ENCODE measurements at regions not wholly inside any gene's neighbourhood (a gene's known extent, or its start where the extent isn't known, plus 50 kb on each side); places are given as distances from the start of the nearest gene placed in this dataset.

DNA sequence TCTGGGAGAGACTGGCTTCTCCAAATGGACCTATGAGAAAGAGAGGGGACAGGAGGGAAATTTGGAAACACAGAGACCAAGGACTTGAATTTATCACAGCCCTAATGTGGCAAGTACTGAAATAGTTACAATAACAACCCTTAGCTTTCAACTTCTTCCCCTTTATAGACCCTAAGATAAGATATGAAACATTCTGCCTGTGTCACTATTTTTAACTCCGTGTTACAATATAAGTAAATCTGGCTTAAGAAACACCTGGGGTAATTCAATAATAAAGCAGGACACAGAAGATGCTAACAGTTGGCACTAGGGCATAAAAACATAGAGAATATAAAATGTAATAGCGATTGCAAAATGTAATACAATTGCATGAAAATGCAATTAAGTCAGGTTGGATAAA, 216.4 kb downstream of the NOVA1 start:
- Histone ChIP-seq H3K27ac (ENCODE audit: low read depth, low read length) (no peak overlapping the region), H3K9me3 (ENCODE audit: control insufficient read depth in 2 of 3, low read length in 3 of 3) (no peaks in the 10 kb centered on the region), H3K4me1 (ENCODE audit: control insufficient read depth in 2 of 2, insufficient read depth in 2 of 2, low read length in 2 of 2) (no peaks in the 10 kb centered on the region), H3K27me3 (ENCODE audit: control insufficient read depth in 2 of 2, insufficient read depth in 2 of 2, low read length in 2 of 2) (no peaks in the 10 kb centered on the region), H3K36me3 (ENCODE audit: control insufficient read depth in 2 of 3, insufficient read depth in 3 of 3, low read length in 3 of 3) (no peaks in the 10 kb centered on the region), H3K4me3 (ENCODE audit: low read length) (no peak overlapping the region)
- CTCF ChIA-PET, result no interaction called here
- Mint-ChIP-seq H3K4me3 (no peak overlapping the region), H3K4me1 (no peaks in the 10 kb centered on the region), H3K27me3 (no peaks in the 10 kb centered on the region), H3K36me3 (no peaks in the 10 kb centered on the region), H3K27ac (no peak overlapping the region), H3K9me3 (peaks cover 1 to 26% (median 12%) of the 10 kb centered on the region in 11 donors)
- intact Hi-C loops (cut with micrococcal nuclease), result no loop called here
- POLR2A ChIA-PET, result no interaction called here
- DNase-seq (no peak), ATAC-seq (no peak)

GRCh38 chr14:26380637-26381036, 217.2 kb downstream of the NOVA1 start:
- no peak for ATAC-seq
- no peak for DNase-seq
- Histone ChIP-seq H3K27ac (ENCODE audit: low read depth, low read length) (no peak overlapping the region), H3K36me3 (ENCODE audit: control insufficient read depth in 2 of 3, insufficient read depth in 3 of 3, low read length in 3 of 3) (no peaks in the 10 kb centered on the region), H3K27me3 (ENCODE audit: control insufficient read depth in 2 of 2, insufficient read depth in 2 of 2, low read length in 2 of 2) (no peaks in the 10 kb centered on the region), H3K4me1 (ENCODE audit: control insufficient read depth in 2 of 2, insufficient read depth in 2 of 2, low read length in 2 of 2) (no peaks in the 10 kb centered on the region), H3K9me3 (ENCODE audit: control insufficient read depth in 2 of 3, low read length in 3 of 3) (no peaks in the 10 kb centered on the region), H3K4me3 (ENCODE audit: low read length) (no peak overlapping the region)
- no peak overlapping the region for H3K4me3 Mint-ChIP-seq
- POLR2A ChIA-PET, result no interaction called here
- peaks cover 2 to 34% (median 15%) of the 10 kb centered on the region in 11 donors for H3K9me3 Mint-ChIP-seq
- no peak overlapping the region for H3K27ac Mint-ChIP-seq
- intact Hi-C loops (cut with micrococcal nuclease), result no loop called here
- H3K4me1 Mint-ChIP-seq, result no peaks in the 10 kb centered on the region
- no peaks in the 10 kb centered on the region for H3K36me3 Mint-ChIP-seq
- H3K27me3 Mint-ChIP-seq, result no peaks in the 10 kb centered on the region
- CTCF ChIA-PET, result no interaction called here

DNA sequence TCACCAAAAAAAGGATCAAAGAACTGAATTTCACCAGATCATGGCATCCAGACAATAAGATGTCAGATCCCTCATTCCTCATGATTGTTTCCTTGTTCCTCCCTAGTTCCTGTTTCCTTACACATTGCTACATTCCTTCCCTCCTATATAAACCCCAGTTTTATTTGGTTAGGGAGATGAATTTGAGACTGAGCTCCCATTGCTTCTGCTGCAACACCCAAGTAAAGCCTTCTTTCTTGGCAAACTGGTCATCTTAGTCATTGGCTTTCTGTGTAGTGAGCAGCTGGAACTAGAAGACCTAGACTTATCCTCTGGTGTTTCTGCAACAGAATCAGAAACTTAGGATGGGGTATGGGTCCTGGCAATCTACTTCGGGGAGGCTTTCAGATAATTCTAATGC, 217.9 kb downstream of the NOVA1 start:
- Mint-ChIP-seq H3K27ac (no peak overlapping the region), H3K4me3 (no peak overlapping the region), H3K9me3 (peaks cover 3 to 35% (median 17%) of the 10 kb centered on the region in 11 donors), H3K4me1 (no peaks in the 10 kb centered on the region), H3K36me3 (no peaks in the 10 kb centered on the region), H3K27me3 (no peaks in the 10 kb centered on the region)
- H3K27me3 ChIP-seq (ENCODE audit: control insufficient read depth in 2 of 2, insufficient read depth in 2 of 2, low read length in 2 of 2), result no peaks in the 10 kb centered on the region
- H3K4me3 ChIP-seq (ENCODE audit: low read length), result no peak overlapping the region
- H3K9me3 ChIP-seq (ENCODE audit: control insufficient read depth in 2 of 3, low read length in 3 of 3), result no peaks in the 10 kb centered on the region
- H3K36me3 ChIP-seq (ENCODE audit: control insufficient read depth in 2 of 3, insufficient read depth in 3 of 3, low read length in 3 of 3), result no peaks in the 10 kb centered on the region
- ChIA-PET POLR2A (no interaction called here), CTCF (no interaction called here)
- intact Hi-C loops (cut with micrococcal nuclease), result no loop called here
- ATAC-seq (no peak), DNase-seq (no peak)
- H3K27ac ChIP-seq (ENCODE audit: low read depth, low read length), result no peak overlapping the region
- no peaks in the 10 kb centered on the region for H3K4me1 ChIP-seq (ENCODE audit: control insufficient read depth in 2 of 2, insufficient read depth in 2 of 2, low read length in 2 of 2)

- Mint-ChIP-seq H3K9me3 (peaks cover 5 to 29% (median 21%) of the 10 kb centered on the region in 11 donors), H3K4me3 (no peak overlapping the region), H3K27ac (no peak overlapping the region), H3K36me3 (no peaks in the 10 kb centered on the region), H3K4me1 (no peaks in the 10 kb centered on the region), H3K27me3 (no peaks in the 10 kb centered on the region)
- ATAC-seq (no peak), DNase-seq (no peak)
- ChIA-PET CTCF (no interaction called here), POLR2A (no interaction called here)
- H3K4me1 ChIP-seq (ENCODE audit: control insufficient read depth in 2 of 2, insufficient read depth in 2 of 2, low read length in 2 of 2), result no peaks in the 10 kb centered on the region
- intact Hi-C loops (cut with micrococcal nuclease), result no loop called here
- no peaks in the 10 kb centered on the region for H3K27me3 ChIP-seq (ENCODE audit: control insufficient read depth in 2 of 2, insufficient read depth in 2 of 2, low read length in 2 of 2)
- no peak overlapping the region for H3K4me3 ChIP-seq (ENCODE audit: low read length)
- H3K36me3 ChIP-seq (ENCODE audit: control insufficient read depth in 2 of 3, insufficient read depth in 3 of 3, low read length in 3 of 3), result no peaks in the 10 kb centered on the region
- H3K27ac ChIP-seq (ENCODE audit: low read depth, low read length), result no peak overlapping the region
- no peaks in the 10 kb centered on the region for H3K9me3 ChIP-seq (ENCODE audit: control insufficient read depth in 2 of 3, low read length in 3 of 3)
Measured at GRCh38 chr14:26377150-26377549, 220.7 kb downstream of the NOVA1 start.

GRCh38 chr14:26370115-26370514, 227.7 kb downstream of the NOVA1 start:
- POLR2A ChIA-PET, result no interaction called here
- ATAC-seq (no peak), DNase-seq (no peak)
- intact Hi-C loops (cut with micrococcal nuclease), result no loop called here
- H3K27me3 ChIP-seq (ENCODE audit: control insufficient read depth in 2 of 2, insufficient read depth in 2 of 2, low read length in 2 of 2), result no peaks in the 10 kb centered on the region
- no peaks in the 10 kb centered on the region for H3K36me3 Mint-ChIP-seq
- H3K27ac Mint-ChIP-seq, result no peak overlapping the region
- no peaks in the 10 kb centered on the region for H3K27me3 Mint-ChIP-seq
- H3K4me1 ChIP-seq (ENCODE audit: control insufficient read depth in 2 of 2, insufficient read depth in 2 of 2, low read length in 2 of 2), result no peaks in the 10 kb centered on the region
- peaks cover 2 to 32% (median 14%) of the 10 kb centered on the region in 11 donors for H3K9me3 Mint-ChIP-seq
- H3K4me3 ChIP-seq (ENCODE audit: low read length), result no peak overlapping the region
- CTCF ChIA-PET, result interaction anchor here (0.5 kb wide), 1 partner anchor 428 kb away, joined by 3 read pairs; no protein-coding TSS in a partner anchor
- no peak overlapping the region for H3K4me3 Mint-ChIP-seq
- H3K36me3 ChIP-seq (ENCODE audit: control insufficient read depth in 2 of 3, insufficient read depth in 3 of 3, low read length in 3 of 3), result no peaks in the 10 kb centered on the region
- H3K9me3 ChIP-seq (ENCODE audit: control insufficient read depth in 2 of 3, low read length in 3 of 3), result no peaks in the 10 kb centered on the region
- H3K4me1 Mint-ChIP-seq, result no peaks in the 10 kb centered on the region
- H3K27ac ChIP-seq (ENCODE audit: low read depth, low read length), result no peak overlapping the region

DNA sequence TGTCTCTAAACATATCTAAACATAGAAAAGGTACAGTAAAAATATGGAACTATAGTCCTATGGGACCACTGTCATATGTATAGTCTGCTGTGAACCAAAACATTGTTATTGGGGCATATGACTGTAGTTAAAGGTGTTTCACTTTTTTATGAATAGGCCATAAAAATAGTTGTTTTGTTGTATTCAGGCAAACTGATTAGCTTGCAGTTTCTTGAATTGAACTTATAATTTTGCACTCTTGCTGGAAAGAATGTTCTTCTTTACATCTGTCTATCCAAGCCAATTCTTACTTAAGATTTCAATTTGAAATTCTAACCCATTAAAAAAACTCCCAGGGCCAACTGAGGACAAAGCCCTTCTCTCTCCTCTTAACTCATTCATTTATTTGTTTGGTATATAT, 234.1 kb downstream of the NOVA1 start:
- Histone ChIP-seq H3K9me3 (ENCODE audit: control insufficient read depth in 2 of 3, low read length in 3 of 3) (no peaks in the 10 kb centered on the region), H3K4me1 (ENCODE audit: control insufficient read depth in 2 of 2, insufficient read depth in 2 of 2, low read length in 2 of 2) (no peaks in the 10 kb centered on the region), H3K4me3 (ENCODE audit: low read length) (no peak overlapping the region), H3K36me3 (ENCODE audit: control insufficient read depth in 2 of 3, insufficient read depth in 3 of 3, low read length in 3 of 3) (no peaks in the 10 kb centered on the region), H3K27me3 (ENCODE audit: control insufficient read depth in 2 of 2, insufficient read depth in 2 of 2, low read length in 2 of 2) (no peaks in the 10 kb centered on the region), H3K27ac (ENCODE audit: low read depth, low read length) (no peak overlapping the region)
- Mint-ChIP-seq H3K27ac (no peak overlapping the region), H3K4me1 (no peaks in the 10 kb centered on the region), H3K36me3 (no peaks in the 10 kb centered on the region), H3K9me3 (peaks cover 0 to 23% (median 4%) of the 10 kb centered on the region in 11 donors), H3K27me3 (no peaks in the 10 kb centered on the region), H3K4me3 (no peak overlapping the region)
- ChIA-PET CTCF (no interaction called here), POLR2A (no interaction called here)
- ATAC-seq (no peak), DNase-seq (no peak)
- intact Hi-C loops (cut with micrococcal nuclease), result no loop called here

- H3K9me3 ChIP-seq (ENCODE audit: control insufficient read depth in 2 of 3, low read length in 3 of 3), result no peaks in the 10 kb centered on the region
- no peak for ATAC-seq
- H3K27ac ChIP-seq (ENCODE audit: low read depth, low read length), result no peak overlapping the region
- Mint-ChIP-seq H3K4me3 (no peak overlapping the region), H3K36me3 (peaks cover 0 to 4% (median 0%) of the 10 kb centered on the region in 5 donors), H3K27me3 (no peaks in the 10 kb centered on the region), H3K9me3 (peaks cover 0 to 34% (median 15%) of the 10 kb centered on the region in 11 donors), H3K4me1 (no peaks in the 10 kb centered on the region), H3K27ac (no peak overlapping the region)
- POLR2A ChIA-PET, result no interaction called here
- no peaks in the 10 kb centered on the region for H3K27me3 ChIP-seq (ENCODE audit: control insufficient read depth in 2 of 2, insufficient read depth in 2 of 2, low read length in 2 of 2)
- no peaks in the 10 kb centered on the region for H3K4me1 ChIP-seq (ENCODE audit: control insufficient read depth in 2 of 2, insufficient read depth in 2 of 2, low read length in 2 of 2)
- no peak overlapping the region for H3K4me3 ChIP-seq (ENCODE audit: low read length)
- intact Hi-C loops (cut with micrococcal nuclease), result no loop called here
- no peak for DNase-seq
- H3K36me3 ChIP-seq (ENCODE audit: control insufficient read depth in 2 of 3, insufficient read depth in 3 of 3, low read length in 3 of 3), result no peaks in the 10 kb centered on the region
- CTCF ChIA-PET, result no interaction called here
Measured at GRCh38 chr14:26344596-26344995, 253.2 kb downstream of the NOVA1 start.
